ENCODE measurements at regions not wholly inside any gene's neighbourhood (a gene's known extent, or its start where the extent isn't known, plus 50 kb on each side); places are given as distances from the start of the nearest gene placed in this dataset.

DNA sequence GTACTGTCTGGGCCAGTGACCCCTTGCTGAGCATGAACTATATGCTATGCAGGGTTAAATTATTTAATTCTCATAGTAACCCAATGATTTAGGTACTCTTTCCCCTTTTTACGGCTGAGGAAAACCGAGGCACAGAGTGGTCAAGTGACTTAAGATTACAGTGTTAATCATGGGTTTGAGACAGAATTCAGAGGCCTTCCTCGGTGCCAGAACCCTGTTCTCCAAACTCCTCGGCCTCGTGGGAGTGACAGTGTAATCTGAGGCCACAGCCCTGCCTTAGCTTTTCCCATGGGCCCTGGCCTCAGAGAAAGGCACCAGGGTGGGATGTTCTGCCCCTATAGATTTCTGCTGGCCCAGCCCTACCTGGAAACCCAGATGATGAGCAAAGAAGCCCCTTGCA is 86.4 kb upstream of the ZNF648 start:
- DNase-seq: no peak

DNA sequence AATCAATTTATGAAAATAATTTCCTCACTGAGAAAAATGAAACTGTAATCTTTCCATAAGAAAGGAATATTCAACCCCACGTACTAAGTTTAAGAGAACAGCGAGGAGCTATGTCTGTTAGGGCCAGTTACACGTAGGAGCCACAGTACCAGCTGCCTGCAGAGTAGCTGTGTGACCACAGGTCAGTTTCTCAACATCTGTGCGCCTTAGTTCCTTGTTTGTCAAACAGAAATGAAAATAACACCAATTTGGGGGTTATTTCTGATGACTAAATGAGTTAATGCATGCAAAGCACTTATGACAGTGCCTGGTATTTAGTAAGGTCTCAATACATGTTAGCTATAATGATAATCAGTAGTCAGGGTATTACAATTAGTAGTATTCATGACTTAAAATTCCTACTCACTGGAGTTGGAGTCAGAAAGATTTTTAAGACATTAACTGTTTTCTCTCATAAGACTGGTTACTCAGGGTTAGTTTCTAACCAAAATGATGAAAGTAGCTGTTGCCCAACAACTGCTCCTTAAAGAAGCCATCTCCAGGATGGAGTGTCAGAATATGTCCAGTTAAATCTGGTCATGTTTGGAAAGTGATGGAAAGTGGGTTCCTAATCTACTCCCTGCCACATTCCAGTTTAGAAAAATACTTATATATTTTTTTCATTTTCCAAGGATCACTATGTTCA is 85.8 kb upstream of the ZNF648 start:
- DNase-seq: no peak

DNA sequence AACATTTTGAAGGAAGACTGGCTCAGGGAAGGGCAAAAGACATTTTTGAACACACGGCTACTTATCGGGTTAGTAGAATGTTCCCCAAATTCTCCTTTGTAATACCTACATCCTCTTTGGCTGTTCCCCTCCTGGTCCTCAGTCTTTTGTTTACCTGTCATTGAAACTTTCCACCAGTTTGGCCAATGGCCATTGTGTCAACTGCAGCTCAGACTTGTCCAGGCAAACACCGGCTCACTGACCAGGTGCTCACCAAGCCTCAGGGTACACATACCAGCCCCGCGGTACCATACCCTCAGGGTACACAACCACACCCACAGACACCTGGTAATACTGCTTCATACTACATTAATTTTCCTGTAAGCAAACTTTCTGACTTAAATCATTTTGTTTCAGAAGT is 84.8 kb upstream of the ZNF648 start:
- DNase-seq: no peak

DNA sequence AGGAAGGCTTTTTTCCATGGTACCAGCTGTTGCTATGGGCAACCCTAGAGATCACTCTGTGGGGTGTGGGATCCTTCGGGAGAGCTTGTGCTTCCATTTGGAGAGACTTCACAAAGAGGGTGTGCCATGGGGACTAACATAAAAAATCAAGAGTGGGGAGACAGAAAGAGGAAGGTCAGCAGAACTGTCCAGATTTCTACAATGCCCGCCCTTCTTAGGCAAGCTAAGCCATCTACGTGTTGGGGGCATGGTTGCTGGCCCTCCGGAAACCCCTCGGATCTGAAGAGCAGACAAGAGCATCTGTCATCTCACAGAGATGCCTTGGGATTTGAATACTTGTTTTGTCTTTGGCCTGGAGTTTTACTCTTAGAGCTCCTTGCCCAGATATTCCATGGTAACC is 83.9 kb upstream of the ZNF648 start:
- DNase-seq: no peak

- no peak for DNase-seq
These were observed 83.1 kb upstream of the ZNF648 start for GRCh38 chr1:182144646-182145030.

DNA sequence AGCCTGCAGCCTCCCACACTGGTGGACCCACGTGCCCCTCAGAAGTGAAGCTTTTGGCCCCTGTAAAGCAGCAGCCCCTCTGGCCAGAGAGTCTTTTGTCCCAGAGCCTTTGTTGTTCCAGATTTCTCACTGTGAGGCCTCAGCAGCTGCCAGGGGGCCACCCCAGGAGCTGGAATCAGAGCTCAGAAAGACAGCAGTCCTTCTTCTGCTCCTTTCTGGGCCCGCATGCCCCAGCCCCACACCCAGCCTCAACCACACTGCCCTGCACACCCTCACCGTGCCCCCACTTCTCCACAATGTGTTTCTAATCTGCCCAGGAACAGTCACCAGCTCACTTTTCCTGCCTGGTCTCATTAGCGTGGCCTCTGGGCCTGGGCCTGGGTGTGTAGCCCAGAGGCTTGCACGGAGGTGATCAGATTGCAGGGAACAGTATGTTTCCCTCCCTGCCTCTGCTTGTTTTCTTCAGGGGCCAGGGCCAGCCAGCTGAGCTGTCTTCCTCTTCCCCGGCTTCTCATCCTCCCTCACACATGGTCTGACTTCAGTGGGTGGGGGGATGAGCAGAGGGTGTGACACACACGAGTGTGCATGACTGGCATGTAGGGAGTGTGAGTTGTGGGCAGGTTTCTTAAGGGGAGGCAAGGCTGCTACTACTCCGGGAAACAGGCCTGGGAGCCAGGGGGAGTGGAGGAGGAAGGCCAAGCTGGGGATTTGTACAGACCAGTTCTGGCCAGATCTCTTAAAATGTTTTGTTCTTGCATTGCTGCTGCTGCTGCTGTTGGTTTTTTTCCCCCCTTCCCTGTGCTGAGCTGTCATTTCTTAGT is 82.5 kb upstream of the ZNF648 start:
- peak; percentile 92 for DNase-seq

- DNase-seq: peak; percentile 94
These were observed 81.7 kb upstream of the ZNF648 start for GRCh38 chr1:182143154-182143657.

DNA sequence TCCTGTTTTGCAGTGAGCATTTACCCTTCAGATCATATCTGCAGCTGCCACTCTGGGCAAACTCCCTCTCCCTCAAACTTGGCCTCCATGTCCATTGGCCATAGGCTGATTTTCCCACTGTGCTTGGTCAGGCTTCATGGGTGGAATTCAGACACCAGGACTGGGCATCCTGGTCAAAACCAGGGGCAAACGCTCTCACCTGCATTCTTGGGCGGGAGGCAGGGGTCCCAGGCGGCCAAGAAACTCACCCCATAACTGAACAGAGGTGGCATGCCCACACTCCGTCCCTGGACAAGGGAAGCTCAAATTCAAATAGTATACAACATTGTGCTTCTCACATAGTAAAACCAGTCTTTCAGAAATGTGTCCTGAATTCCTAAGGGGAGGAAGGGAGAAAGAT is 81.1 kb upstream of the ZNF648 start:
- no peak for DNase-seq

- no peak for DNase-seq
These were observed 79.5 kb upstream of the ZNF648 start for GRCh38 chr1:182141040-182141439.

DNA sequence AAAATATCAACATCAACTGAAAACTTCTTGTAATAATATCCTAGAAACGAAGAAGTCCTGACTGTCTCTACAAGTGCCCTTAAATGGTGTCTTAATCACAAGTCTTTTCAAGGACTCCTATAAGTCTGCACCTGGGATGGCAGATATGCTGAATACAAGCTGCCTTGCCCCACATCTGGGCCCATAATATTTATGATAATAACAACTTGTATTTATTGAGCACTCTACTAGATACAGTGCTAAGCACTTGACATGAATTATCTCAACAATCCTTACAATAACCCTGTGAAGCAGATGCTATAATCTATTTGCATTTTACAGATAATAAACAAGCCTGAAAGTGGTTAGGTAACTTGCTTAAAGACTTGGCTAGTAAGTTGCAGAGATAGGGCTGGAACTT is 78.0 kb upstream of the ZNF648 start:
- no peak for DNase-seq

DNA sequence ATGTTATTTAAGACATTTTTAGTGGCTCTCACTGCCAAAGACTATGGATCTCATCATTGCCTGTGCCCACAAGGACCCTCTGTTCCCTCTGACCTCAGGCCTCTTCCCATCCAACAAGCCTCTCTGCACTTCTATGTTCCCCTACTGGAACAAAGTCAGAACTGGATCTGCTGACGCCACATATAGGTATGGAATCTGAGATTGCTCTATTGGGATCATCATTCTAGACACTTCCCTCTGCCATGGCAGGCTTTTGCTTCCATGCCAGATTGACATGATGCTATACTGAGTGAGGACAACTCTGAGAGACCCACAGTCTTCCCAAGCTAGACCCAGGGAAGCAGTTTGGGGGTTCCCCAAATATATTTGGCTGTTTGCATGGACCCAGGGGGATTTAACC is 76.0 kb upstream of the ZNF648 start:
- DNase-seq: no peak

DNA sequence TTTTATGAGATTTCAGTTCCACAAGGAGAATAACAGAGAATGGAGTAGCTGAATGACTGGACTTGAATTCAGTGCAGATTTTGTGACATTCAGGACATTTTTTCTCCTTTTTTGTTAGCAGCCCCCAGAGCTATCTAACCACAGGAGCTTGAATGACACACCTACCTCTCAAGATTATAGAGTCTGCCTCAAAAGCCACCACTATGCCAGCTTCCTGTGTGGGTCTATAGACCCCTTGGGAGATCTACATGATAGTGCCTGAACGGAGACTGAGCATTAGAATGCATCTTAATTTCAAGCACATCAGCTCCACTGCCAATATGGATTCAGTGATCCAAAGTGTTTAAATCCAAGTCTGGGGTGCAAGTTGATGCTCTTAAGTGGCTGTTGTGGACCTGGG is 74.4 kb upstream of the ZNF648 start:
- no peak for DNase-seq

GRCh38 chr1:182134257-182134656 is 72.7 kb upstream of the ZNF648 start:
- DNase-seq: no peak

GRCh38 chr1:182133181-182133580 is 71.7 kb upstream of the ZNF648 start:
- DNase-seq: no peak

GRCh38 chr1:182129398-182129797 is 67.9 kb upstream of the ZNF648 start:
- DNase-seq: no peak

- DNase-seq: no peak
These were observed 67.0 kb upstream of the ZNF648 start for GRCh38 chr1:182128502-182128901.

DNA sequence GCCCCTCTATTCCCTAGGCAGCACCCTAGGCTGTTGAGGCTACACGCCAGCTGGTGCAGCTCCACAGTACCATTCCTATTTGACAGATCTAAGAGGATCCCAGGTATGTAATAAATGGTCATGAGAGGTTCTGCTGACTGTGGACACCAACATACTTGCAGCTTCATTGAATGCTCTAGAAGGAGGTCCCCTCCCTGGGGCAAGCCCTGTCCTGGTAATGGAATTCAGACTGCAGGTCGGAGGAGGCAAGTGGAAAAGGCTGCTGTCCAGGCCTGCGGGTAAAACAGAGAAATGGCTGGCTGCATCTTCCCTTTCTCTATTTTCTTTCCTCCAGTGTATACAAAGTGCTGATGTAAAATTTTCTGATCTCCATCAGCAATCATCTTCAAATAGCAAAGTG is 66.1 kb upstream of the ZNF648 start:
- DNase-seq: no peak

- DNase-seq: no peak
These were observed 64.8 kb upstream of the ZNF648 start for GRCh38 chr1:182126272-182126800.

DNA sequence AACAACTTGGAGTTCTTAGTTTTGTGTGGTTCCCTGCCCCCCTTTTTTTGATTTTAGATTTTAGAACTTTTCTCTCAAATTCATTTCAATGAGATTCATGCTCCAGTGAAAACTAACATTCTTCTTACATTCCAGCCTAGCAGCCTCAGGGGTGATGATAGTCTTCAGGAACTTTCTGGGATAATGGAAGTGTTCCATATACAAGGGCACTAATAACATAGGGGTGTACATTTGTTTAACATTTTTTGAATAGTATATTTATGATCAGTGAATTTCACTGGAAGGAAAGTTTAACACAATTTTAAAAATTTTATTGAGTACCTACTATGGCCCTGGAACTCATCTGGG is 61.4 kb upstream of the ZNF648 start:
- no peak for DNase-seq

DNA sequence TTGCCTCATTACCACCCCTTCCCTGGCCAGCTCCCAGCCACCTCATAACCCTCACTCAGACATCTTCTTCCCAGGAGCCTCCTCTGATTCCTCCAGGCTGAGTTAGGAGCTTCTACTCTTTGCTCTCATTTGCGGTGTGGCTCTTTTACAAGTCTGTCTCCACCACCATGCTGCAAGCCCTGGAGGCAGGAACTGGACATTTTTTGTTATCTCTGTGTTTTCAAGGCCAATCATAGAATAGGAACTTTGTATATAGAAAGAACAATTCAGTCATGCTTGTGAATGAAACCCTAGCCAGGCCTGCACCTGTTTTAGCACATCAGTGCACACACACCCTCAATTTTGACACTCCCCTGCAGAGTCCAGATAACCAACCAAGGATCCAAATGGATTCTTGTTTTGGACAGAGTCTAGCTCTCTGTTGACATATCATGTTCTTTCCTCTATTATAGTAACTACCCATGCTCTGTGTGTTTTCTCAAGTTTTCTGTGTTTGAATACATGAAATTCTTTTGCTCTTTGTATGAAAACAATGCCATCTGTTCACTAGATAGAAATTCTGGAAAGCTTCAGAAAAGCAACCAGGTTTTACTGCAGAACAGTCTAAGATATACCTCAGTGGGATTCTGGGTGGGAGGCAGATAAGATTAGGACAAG is 60.9 kb upstream of the ZNF648 start:
- DNase-seq: no peak

DNA sequence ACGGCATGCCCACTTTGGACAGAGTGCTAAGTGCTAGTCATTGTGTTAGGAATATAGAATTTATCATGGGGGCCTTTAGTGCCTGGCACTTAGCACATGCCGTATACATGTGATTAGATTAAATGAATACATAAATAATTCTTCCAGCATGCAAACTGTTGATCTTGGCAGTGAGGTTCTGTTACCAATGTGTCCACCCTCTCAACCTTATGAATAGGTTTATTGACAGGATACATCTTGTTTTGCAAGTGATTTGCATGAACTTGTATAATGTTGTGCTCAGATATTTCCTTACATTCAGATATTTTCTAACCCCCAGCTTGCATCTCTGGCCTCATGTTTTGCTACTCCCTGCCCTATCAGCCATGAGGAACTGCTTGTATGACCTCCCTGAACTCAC is 60.3 kb upstream of the ZNF648 start:
- DNase-seq: no peak

GRCh38 chr1:182120411-182121258 is 59.1 kb upstream of the ZNF648 start:
- DNase-seq: no peak

GRCh38 chr1:182119631-182120030 is 58.1 kb upstream of the ZNF648 start:
- DNase-seq: no peak

All from islet precursor cell (in vitro differentiated cells).